Mucosa of descending colon (tissue), 3 donors: ENCODE measurements at regions not wholly inside any gene's neighbourhood (a gene's known extent, or its start where the extent isn't known, plus 50 kb on each side); places are given as distances from the start of the nearest gene placed in this dataset.

Experiments
- ATAC-seq: fragments of 200-7000 bp; cut with Tn5 transposase; one replicate; pipeline ENCODE4 v1.9.1; 2020; ENCODE audit warnings: mild to moderate bottlenecking, moderate library complexity
- DNase-seq, 3 donors: peaks; one replicate each; pipeline ENCODE4 v3.0.0-alpha.2; 2020
- H3K36me3 ChIP-seq: fragments of 200-600 bp; one replicate; pipeline ENCODE4 v1.8.0; 2021; ENCODE audit warnings: low read depth, mild to moderate bottlenecking
- H3K4me1 ChIP-seq: fragments of 200-600 bp; one replicate; pipeline ENCODE4 v1.8.0; 2021; ENCODE audit warnings: low read depth, mild to moderate bottlenecking
- H3K4me3 ChIP-seq: fragments of 200-600 bp; one replicate; pipeline ENCODE4 v1.8.0; 2021; ENCODE audit warnings: mild to moderate bottlenecking
- H3K9me3 ChIP-seq: fragments of 200-600 bp; one replicate; pipeline ENCODE4 v1.8.0; 2021; ENCODE audit warnings: mild to moderate bottlenecking
- intact Hi-C, 2 donors: fragments of 100-400 bp; cut with DNase I in 1 of 2; cut with micrococcal nuclease in 1 of 2; formaldehyde crosslinking; loops; one replicate each; pipeline versions ENCODE4 v1.11.0 to v1.11.1; 2022; cut with DNase I, micrococcal nuclease
- TF ChIP-seq, protein P1 (sequence below): fragments of 200-600 bp; IDR thresholded peaks from one replicate; pipeline ENCODE4 v1.8.0; 2022; ENCODE audit warnings: antibody characterized with exemption, mild to moderate bottlenecking
- donor health status: DM: no; HTN: no; CAD: no; lungs with moderate emphysema.
- donor health status: DM: no; HTN: no; CAD: no.
- donor health status: DM: no; HTN: yes; CAD: no.

GRCh38 chr7:121557034-121557892 is 161.2 kb upstream of the FAM3C start:
- peaks cover 4% of the 10 kb centered on the region for H3K4me1 ChIP-seq
- H3K9me3 ChIP-seq: no peaks in the 10 kb centered on the region
- ATAC-seq: peak; percentile 97
- no peak overlapping the region for H3K4me3 ChIP-seq
- DNase-seq: peak in 2 of 3 donors; percentile 37 to 41
- TF ChIP-seq, protein P1, sequence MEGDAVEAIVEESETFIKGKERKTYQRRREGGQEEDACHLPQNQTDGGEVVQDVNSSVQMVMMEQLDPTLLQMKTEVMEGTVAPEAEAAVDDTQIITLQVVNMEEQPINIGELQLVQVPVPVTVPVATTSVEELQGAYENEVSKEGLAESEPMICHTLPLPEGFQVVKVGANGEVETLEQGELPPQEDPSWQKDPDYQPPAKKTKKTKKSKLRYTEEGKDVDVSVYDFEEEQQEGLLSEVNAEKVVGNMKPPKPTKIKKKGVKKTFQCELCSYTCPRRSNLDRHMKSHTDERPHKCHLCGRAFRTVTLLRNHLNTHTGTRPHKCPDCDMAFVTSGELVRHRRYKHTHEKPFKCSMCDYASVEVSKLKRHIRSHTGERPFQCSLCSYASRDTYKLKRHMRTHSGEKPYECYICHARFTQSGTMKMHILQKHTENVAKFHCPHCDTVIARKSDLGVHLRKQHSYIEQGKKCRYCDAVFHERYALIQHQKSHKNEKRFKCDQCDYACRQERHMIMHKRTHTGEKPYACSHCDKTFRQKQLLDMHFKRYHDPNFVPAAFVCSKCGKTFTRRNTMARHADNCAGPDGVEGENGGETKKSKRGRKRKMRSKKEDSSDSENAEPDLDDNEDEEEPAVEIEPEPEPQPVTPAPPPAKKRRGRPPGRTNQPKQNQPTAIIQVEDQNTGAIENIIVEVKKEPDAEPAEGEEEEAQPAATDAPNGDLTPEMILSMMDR: no peak
- intact Hi-C loops: no loop called here
- no peaks in the 10 kb centered on the region for H3K36me3 ChIP-seq

DNA sequence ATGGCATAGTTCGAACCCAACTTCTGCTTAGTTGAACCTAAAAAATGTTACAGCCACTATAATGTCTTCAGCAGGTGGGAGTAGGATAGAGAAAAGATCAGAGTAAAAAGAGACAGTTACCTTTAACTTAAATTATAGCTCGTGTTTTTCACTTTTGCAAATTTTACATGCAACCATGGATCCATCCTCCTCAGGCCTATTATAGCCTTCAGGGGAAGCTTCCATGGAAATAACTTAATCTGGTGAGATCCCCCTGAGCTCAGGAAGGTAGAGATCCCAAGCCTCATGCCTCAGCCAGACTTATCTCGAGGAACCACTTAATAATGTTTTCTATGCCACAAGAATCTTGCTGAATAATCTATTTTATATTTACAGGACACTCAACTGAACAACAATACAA is 159.4 kb upstream of the FAM3C start:
- DNase-seq: no peak
- intact Hi-C loops: no loop called here
- TF ChIP-seq, protein P1: no peak
- Histone ChIP-seq H3K36me3 (no peaks in the 10 kb centered on the region), H3K9me3 (no peaks in the 10 kb centered on the region), H3K4me1 (peaks cover 4% of the 10 kb centered on the region), H3K4me3 (no peak overlapping the region)
- no peak for ATAC-seq

DNA sequence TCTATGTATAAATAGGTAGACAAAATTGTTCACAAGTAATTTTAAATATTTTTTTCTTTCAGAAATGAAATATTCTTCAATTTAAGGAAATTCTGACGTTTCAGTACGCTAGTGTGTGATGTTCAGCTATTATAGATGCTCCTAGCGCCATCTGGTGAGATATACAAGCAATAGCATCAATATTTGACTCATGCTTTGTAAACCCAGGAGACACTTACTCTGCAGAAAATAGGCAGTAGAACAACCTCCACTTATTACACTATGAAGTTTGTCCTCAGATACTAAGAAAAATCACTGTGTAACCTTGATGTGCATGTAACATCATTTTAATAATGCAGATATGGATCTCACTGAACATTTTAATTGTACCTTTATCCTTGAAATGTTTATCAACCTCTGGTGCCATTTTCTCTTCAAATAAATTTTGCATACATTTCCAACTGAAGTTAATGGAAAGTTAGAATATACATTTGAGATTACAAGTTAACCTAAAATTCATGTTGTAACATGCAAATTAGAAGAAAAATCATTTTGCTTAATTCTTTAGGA is 151.5 kb upstream of the FAM3C start:
- no peaks in the 10 kb centered on the region for H3K4me1 ChIP-seq
- ATAC-seq: peak; percentile 88
- intact Hi-C loops: loop anchor here (5.0 kb wide), 1 partner anchor 180 kb away; no protein-coding TSS in a partner anchor
- no peaks in the 10 kb centered on the region for H3K36me3 ChIP-seq
- H3K9me3 ChIP-seq: no peaks in the 10 kb centered on the region
- no peak overlapping the region for H3K4me3 ChIP-seq
- DNase-seq: peak in 1 of 3 donors; percentile 10
- TF ChIP-seq, protein P1: peak; percentile 47

GRCh38 chr7:121546632-121547543 is 150.8 kb upstream of the FAM3C start:
- TF ChIP-seq, protein P1: no peak
- no peak overlapping the region for H3K4me3 ChIP-seq
- intact Hi-C loops: loop anchor here (5.0 kb wide), 1 partner anchor 180 kb away; no protein-coding TSS in a partner anchor
- no peaks in the 10 kb centered on the region for H3K36me3 ChIP-seq
- ATAC-seq (no peak), DNase-seq (no peak)
- H3K9me3 ChIP-seq: no peaks in the 10 kb centered on the region
- H3K4me1 ChIP-seq: no peaks in the 10 kb centered on the region

DNA sequence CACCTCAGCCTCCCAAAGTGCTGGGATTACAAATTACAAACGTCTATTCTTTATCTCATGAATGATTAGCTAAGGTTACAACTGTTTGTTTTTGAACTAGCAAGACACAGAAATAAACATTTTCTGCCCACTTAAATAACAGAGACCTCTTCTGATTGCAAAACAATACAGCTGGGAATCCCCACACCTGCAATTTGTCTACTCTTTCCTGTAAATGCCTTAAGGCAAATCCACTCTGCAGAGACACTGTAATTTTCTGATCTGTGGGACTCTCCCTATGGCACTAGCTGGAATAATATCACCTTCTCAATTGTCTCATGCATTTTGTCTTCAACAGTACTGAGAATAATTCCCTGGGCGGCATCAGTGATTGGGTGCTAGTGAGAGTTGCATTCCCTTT is 149.3 kb upstream of the FAM3C start:
- no peaks in the 10 kb centered on the region for H3K9me3 ChIP-seq
- TF ChIP-seq, protein P1: no peak
- ATAC-seq (no peak), DNase-seq (no peak)
- intact Hi-C loops: loop anchor here (5.0 kb wide), 1 partner anchor 178 kb away; no protein-coding TSS in a partner anchor
- no peaks in the 10 kb centered on the region for H3K36me3 ChIP-seq
- H3K4me3 ChIP-seq: no peak overlapping the region
- no peaks in the 10 kb centered on the region for H3K4me1 ChIP-seq
